Lower leg skin (tissue), 4 donors: ENCODE measurements at regions not wholly inside any gene's neighbourhood (a gene's known extent, or its start where the extent isn't known, plus 50 kb on each side); places are given as distances from the start of the nearest gene placed in this dataset.
A peak's percentile ranks its signal among the peaks of the same experiment; 100 is the strongest.

Experiments used
- DNase-seq, 2 donors: peaks; one replicate each; pipeline ENCODE4 v3.0.0-alpha.2; 2019; ENCODE audit warnings: low spot score in 2 of 2
- H3K4me3 ChIP-seq: fragments of 200-600 bp; sonication (generic); 2 replicates; pipeline ENCODE4 v1.5.1; 2017; ENCODE audit warnings: mild to moderate bottlenecking, low read depth; ENCODE audit not compliant: poor library complexity, severe bottlenecking
- CTCF ChIP-seq, 3 donors: fragments of 450-650 bp; IDR thresholded peaks; one replicate each; pipeline ENCODE4 v1.5.1; 2016; ENCODE audit warnings: antibody characterized with exemption in 3 of 3, mild to moderate bottlenecking in 3 of 3, moderate library complexity in 2 of 3
- POLR2A ChIP-seq, 2 donors: fragments of 450-650 bp; IDR thresholded peaks; one replicate each; pipeline ENCODE4 v1.6.1; 2016 to 2017; ENCODE audit warnings: antibody characterized with exemption in 2 of 2, mild to moderate bottlenecking in 1 of 2, moderate library complexity in 1 of 2
- WGBS, 2 donors: methylation state at CpG; one replicate each; pipeline ENCODE4 v1.1.5; 2018; 5-methylcytosine and 5-hydroxymethylcytosine counted together
- intact Hi-C: fragments of 100-400 bp; cut with DNase I; formaldehyde crosslinking; loops from one replicate; pipeline ENCODE4 v1.15.0; 2023; ENCODE audit warnings: low total_unique reads

DNA sequence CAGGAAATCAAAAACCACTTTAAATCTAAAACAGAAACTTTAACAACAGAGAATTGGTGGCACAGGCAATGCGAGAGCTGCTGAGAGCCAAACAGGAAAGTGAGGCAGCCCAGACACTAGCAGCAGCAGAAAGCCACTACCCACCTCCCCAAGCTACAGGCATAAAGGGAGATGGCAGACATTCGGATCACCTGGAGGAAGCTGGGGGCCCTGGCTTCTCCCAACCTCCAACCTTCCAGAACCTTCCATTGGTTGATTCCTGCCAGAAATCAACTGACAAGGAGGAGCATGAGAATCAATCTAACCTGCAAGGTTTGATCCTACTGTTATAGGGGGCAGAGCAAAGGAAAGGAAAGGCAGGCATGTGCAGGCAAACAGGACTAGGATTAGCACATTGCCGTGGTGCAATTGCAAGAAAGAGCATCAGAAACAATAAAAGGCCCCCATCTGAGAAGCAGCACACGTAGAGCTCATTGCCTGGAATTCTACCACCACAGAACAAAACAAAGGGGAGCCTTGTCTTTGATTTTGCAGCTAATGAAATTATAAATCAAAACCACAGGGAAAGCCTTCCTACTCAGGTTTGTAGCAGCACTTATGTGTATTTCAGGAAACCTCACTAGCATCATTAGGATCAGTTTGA lies 427.3 kb upstream of the RASGEF1B start:
- no peak overlapping the region for H3K4me3 ChIP-seq
- no peak for DNase-seq
- WGBS, 2 donors, result 58 to 65% methylated on average over 4 of the region's 4 CpGs
- TF ChIP-seq CTCF (IDR thresholded peaks at IDR 0.05), result no peak
- TF ChIP-seq POLR2A (IDR thresholded peaks at IDR 0.05), result no peak
- intact Hi-C loops, result no loop called here

DNA sequence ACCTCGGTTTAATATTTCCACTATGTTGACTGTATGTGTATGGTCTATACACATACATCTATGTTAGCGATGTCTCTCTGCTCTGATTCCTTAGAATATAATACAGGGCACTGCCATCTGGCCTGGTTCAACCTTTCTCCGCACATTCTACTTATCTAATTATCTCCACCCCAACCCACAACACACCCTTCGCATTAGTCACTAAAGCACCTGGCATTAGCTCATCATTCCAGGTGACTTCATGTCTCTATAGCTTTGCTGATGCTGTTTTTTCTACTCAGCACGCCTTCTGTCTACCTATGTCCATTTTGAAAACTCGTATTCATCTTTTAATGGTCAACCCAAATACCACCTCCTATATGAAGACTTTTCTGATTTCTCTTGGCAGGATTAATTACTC lies 425.2 kb upstream of the RASGEF1B start:
- no peak for TF ChIP-seq CTCF (IDR thresholded peaks at IDR 0.05)
- TF ChIP-seq POLR2A (IDR thresholded peaks at IDR 0.05), result no peak
- H3K4me3 ChIP-seq, result no peak overlapping the region
- intact Hi-C loops, result no loop called here
- 51 to 56% methylated on average over 6 of the region's 6 CpGs for WGBS, 2 donors
- DNase-seq, result peak in 1 of 2 donors; percentile 25

- intact Hi-C loops, result no loop called here
- 50 to 61% methylated on average over 7 of the region's 7 CpGs for WGBS, 2 donors
- no peak for DNase-seq
- H3K4me3 ChIP-seq, result no peak overlapping the region
- TF ChIP-seq POLR2A (IDR thresholded peaks at IDR 0.05) (no peak), CTCF (IDR thresholded peaks at IDR 0.05) (no peak)
These were observed 419.6 kb upstream of the RASGEF1B start for GRCh38 chr4:81891005-81891996.

GRCh38 chr4:81884986-81885385 lies 413.3 kb upstream of the RASGEF1B start:
- 89 to 93% methylated on average over 4 of the region's 4 CpGs for WGBS, 2 donors
- DNase-seq, result no peak
- H3K4me3 ChIP-seq, result no peak overlapping the region
- TF ChIP-seq CTCF (IDR thresholded peaks at IDR 0.05), result no peak
- no peak for TF ChIP-seq POLR2A (IDR thresholded peaks at IDR 0.05)
- intact Hi-C loops, result no loop called here

- no peak for TF ChIP-seq CTCF (IDR thresholded peaks at IDR 0.05)
- no peak for TF ChIP-seq POLR2A (IDR thresholded peaks at IDR 0.05)
- WGBS, 2 donors, result 85 to 92% methylated on average over 7 of the region's 7 CpGs
- no peak overlapping the region for H3K4me3 ChIP-seq
- no peak for DNase-seq
- intact Hi-C loops, result no loop called here
These were observed 412.1 kb upstream of the RASGEF1B start for GRCh38 chr4:81883530-81884450.
